ENCODE measurements at regions not wholly inside any gene's neighbourhood (a gene's known extent, or its start where the extent isn't known, plus 50 kb on each side); places are given as distances from the start of the nearest gene placed in this dataset.
A peak's percentile ranks its signal among the peaks of the same experiment; 100 is the strongest.

GRCh38 chr6:7468382-7469081, 72.9 kb upstream of the DSP start:
- DNase-seq (ENCODE audit: low spot score), result peak; percentile 80

GRCh38 chr6:7469696-7470095, 71.8 kb upstream of the DSP start:
- DNase-seq (ENCODE audit: low spot score), result no peak

GRCh38 chr6:7471171-7471570, 70.3 kb upstream of the DSP start:
- no peak for DNase-seq (ENCODE audit: low spot score)

GRCh38 chr6:7473805-7474719, 67.4 kb upstream of the DSP start:
- no peak for DNase-seq (ENCODE audit: low spot score)

GRCh38 chr6:7475081-7475480, 66.4 kb upstream of the DSP start:
- no peak for DNase-seq (ENCODE audit: low spot score)

GRCh38 chr6:7479801-7480266, 61.6 kb upstream of the DSP start:
- peak; percentile 19 for DNase-seq (ENCODE audit: low spot score)

- DNase-seq (ENCODE audit: low spot score), result no peak
These were observed 56.8 kb upstream of the DSP start for GRCh38 chr6:7484666-7485065.

DNA sequence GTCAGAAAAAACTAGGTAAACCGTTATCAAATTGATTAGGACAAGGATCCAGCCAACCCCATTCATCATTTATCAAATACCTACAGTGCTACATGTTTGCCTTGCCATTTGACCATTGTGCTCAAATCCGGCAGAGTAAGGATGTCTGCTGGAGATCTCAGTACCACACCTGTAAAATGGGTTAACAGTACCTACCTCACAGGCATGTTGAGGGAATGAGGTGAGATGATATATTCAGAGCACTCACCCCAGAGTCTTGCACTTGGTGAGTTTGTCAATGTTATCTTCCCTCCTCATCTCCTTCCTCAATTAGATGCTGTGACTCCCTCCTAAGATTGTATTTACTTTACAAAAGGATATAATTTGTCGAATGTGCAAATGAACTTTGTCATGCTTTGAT, 54.5 kb upstream of the DSP start:
- no peak for DNase-seq (ENCODE audit: low spot score)

DNA sequence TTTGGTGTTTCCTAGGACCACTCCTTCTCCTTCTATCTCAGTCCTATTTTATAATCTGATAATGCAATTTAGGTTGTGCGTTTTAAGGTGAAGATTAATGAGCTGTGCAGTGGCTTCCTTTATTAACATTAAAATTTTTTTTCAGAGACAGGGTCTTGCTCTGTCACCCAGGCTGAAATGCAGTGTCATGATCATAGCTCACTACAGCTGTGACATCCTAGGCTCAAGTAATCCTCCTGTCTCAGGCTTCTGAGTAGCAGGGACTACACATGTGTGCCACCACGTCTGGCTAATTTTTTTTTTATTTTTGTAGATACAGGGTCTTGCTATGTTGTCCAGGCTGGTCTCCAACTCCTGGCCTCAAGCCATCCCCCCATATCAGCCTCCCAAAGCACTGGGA, 53.0 kb upstream of the DSP start:
- DNase-seq (ENCODE audit: low spot score), result no peak

- DNase-seq (ENCODE audit: low spot score), result no peak
These were observed 52.1 kb upstream of the DSP start for GRCh38 chr6:7489376-7489775.
